ENCODE measurements at regions not wholly inside any gene's neighbourhood (a gene's known extent, or its start where the extent isn't known, plus 50 kb on each side); places are given as distances from the start of the nearest gene placed in this dataset.
"Not testable (repeated sequence)": the region's sequence is repeated elsewhere in the genome, so short reads cannot be mapped to it uniquely, and the experiment has no call there.

GRCh38 chr22:11057955-11058547 lies 4469.9 kb upstream of the OR11H1 start:
- H3K27ac ChIP-seq (ENCODE audit: low read length); H3K4me1 ChIP-seq (ENCODE audit: control insufficient read depth, low read depth, low read length); H3K36me3 ChIP-seq (ENCODE audit: control insufficient read depth, low read depth, low read length); H3K4me3 ChIP-seq (ENCODE audit: low read length); H3K27me3 ChIP-seq (ENCODE audit: control insufficient read depth, insufficient read depth, low read length); H3K9ac ChIP-seq (ENCODE audit: low read length): not testable (repeated sequence)
- H3K9me3 ChIP-seq (ENCODE audit: control insufficient read depth, low read depth, low read length): peaks cover 69% of the 10 kb centered on the region

GRCh38 chr22:11059129-11059528 lies 4468.9 kb upstream of the OR11H1 start:
- peaks cover 70% of the 10 kb centered on the region for H3K9me3 ChIP-seq (ENCODE audit: control insufficient read depth, low read depth, low read length)
- not testable (repeated sequence) for H3K27me3 ChIP-seq (ENCODE audit: control insufficient read depth, insufficient read depth, low read length); H3K4me3 ChIP-seq (ENCODE audit: low read length); H3K4me1 ChIP-seq (ENCODE audit: control insufficient read depth, low read depth, low read length); H3K9ac ChIP-seq (ENCODE audit: low read length); H3K27ac ChIP-seq (ENCODE audit: low read length); H3K36me3 ChIP-seq (ENCODE audit: control insufficient read depth, low read depth, low read length)

GRCh38 chr22:11060797-11061196 lies 4467.2 kb upstream of the OR11H1 start:
- peaks cover 66% of the 10 kb centered on the region for H3K9me3 ChIP-seq (ENCODE audit: control insufficient read depth, low read depth, low read length)
- not testable (repeated sequence) for H3K9ac ChIP-seq (ENCODE audit: low read length); H3K4me3 ChIP-seq (ENCODE audit: low read length); H3K36me3 ChIP-seq (ENCODE audit: control insufficient read depth, low read depth, low read length); H3K27me3 ChIP-seq (ENCODE audit: control insufficient read depth, insufficient read depth, low read length); H3K27ac ChIP-seq (ENCODE audit: low read length); H3K4me1 ChIP-seq (ENCODE audit: control insufficient read depth, low read depth, low read length)

GRCh38 chr22:11062534-11062933 lies 4465.5 kb upstream of the OR11H1 start:
- not testable (repeated sequence) for H3K27ac ChIP-seq (ENCODE audit: low read length); H3K9ac ChIP-seq (ENCODE audit: low read length); H3K4me1 ChIP-seq (ENCODE audit: control insufficient read depth, low read depth, low read length); H3K27me3 ChIP-seq (ENCODE audit: control insufficient read depth, insufficient read depth, low read length); H3K36me3 ChIP-seq (ENCODE audit: control insufficient read depth, low read depth, low read length); H3K4me3 ChIP-seq (ENCODE audit: low read length)
- peaks cover 68% of the 10 kb centered on the region for H3K9me3 ChIP-seq (ENCODE audit: control insufficient read depth, low read depth, low read length)

- not testable (repeated sequence) for H3K27ac ChIP-seq (ENCODE audit: low read length); H3K36me3 ChIP-seq (ENCODE audit: control insufficient read depth, low read depth, low read length); H3K27me3 ChIP-seq (ENCODE audit: control insufficient read depth, insufficient read depth, low read length); H3K4me3 ChIP-seq (ENCODE audit: low read length); H3K9ac ChIP-seq (ENCODE audit: low read length); H3K4me1 ChIP-seq (ENCODE audit: control insufficient read depth, low read depth, low read length)
- peaks cover 70% of the 10 kb centered on the region for H3K9me3 ChIP-seq (ENCODE audit: control insufficient read depth, low read depth, low read length)
Measured at GRCh38 chr22:11063022-11063685, 4464.8 kb upstream of the OR11H1 start.

- H3K4me1 ChIP-seq (ENCODE audit: control insufficient read depth, low read depth, low read length); H3K4me3 ChIP-seq (ENCODE audit: low read length); H3K27me3 ChIP-seq (ENCODE audit: control insufficient read depth, insufficient read depth, low read length); H3K9ac ChIP-seq (ENCODE audit: low read length); H3K27ac ChIP-seq (ENCODE audit: low read length); H3K36me3 ChIP-seq (ENCODE audit: control insufficient read depth, low read depth, low read length): not testable (repeated sequence)
- peaks cover 67% of the 10 kb centered on the region for H3K9me3 ChIP-seq (ENCODE audit: control insufficient read depth, low read depth, low read length)
Measured at GRCh38 chr22:11065210-11065609, 4462.8 kb upstream of the OR11H1 start.

- H3K9ac ChIP-seq (ENCODE audit: low read length); H3K4me3 ChIP-seq (ENCODE audit: low read length); H3K4me1 ChIP-seq (ENCODE audit: control insufficient read depth, low read depth, low read length); H3K36me3 ChIP-seq (ENCODE audit: control insufficient read depth, low read depth, low read length); H3K27me3 ChIP-seq (ENCODE audit: control insufficient read depth, insufficient read depth, low read length); H3K27ac ChIP-seq (ENCODE audit: low read length): not testable (repeated sequence)
- peaks cover 60% of the 10 kb centered on the region for H3K9me3 ChIP-seq (ENCODE audit: control insufficient read depth, low read depth, low read length)
Measured at GRCh38 chr22:11065876-11066457, 4462.0 kb upstream of the OR11H1 start.

- no peaks in the 10 kb centered on the region for H3K4me1 ChIP-seq (ENCODE audit: control insufficient read depth, low read depth, low read length)
- H3K27me3 ChIP-seq (ENCODE audit: control insufficient read depth, insufficient read depth, low read length): no peaks in the 10 kb centered on the region
- no peak overlapping the region for H3K9ac ChIP-seq (ENCODE audit: low read length)
- peaks cover 56% of the 10 kb centered on the region for H3K9me3 ChIP-seq (ENCODE audit: control insufficient read depth, low read depth, low read length)
- no peak overlapping the region for H3K27ac ChIP-seq (ENCODE audit: low read length)
- no peak overlapping the region for H3K4me3 ChIP-seq (ENCODE audit: low read length)
- no peaks in the 10 kb centered on the region for H3K36me3 ChIP-seq (ENCODE audit: control insufficient read depth, low read depth, low read length)
Measured at GRCh38 chr22:11066458-11067285, 4461.3 kb upstream of the OR11H1 start.

- H3K27me3 ChIP-seq (ENCODE audit: control insufficient read depth, insufficient read depth, low read length); H3K4me1 ChIP-seq (ENCODE audit: control insufficient read depth, low read depth, low read length); H3K36me3 ChIP-seq (ENCODE audit: control insufficient read depth, low read depth, low read length); H3K4me3 ChIP-seq (ENCODE audit: low read length); H3K9ac ChIP-seq (ENCODE audit: low read length); H3K27ac ChIP-seq (ENCODE audit: low read length): not testable (repeated sequence)
- H3K9me3 ChIP-seq (ENCODE audit: control insufficient read depth, low read depth, low read length): peaks cover 50% of the 10 kb centered on the region
Measured at GRCh38 chr22:11067286-11067871, 4460.6 kb upstream of the OR11H1 start.

GRCh38 chr22:11067937-11068336 lies 4460.1 kb upstream of the OR11H1 start:
- not testable (repeated sequence) for H3K9ac ChIP-seq (ENCODE audit: low read length); H3K27me3 ChIP-seq (ENCODE audit: control insufficient read depth, insufficient read depth, low read length); H3K36me3 ChIP-seq (ENCODE audit: control insufficient read depth, low read depth, low read length); H3K4me3 ChIP-seq (ENCODE audit: low read length); H3K4me1 ChIP-seq (ENCODE audit: control insufficient read depth, low read depth, low read length); H3K27ac ChIP-seq (ENCODE audit: low read length)
- H3K9me3 ChIP-seq (ENCODE audit: control insufficient read depth, low read depth, low read length): peaks cover 45% of the 10 kb centered on the region

GRCh38 chr22:11068406-11068805 lies 4459.6 kb upstream of the OR11H1 start:
- H3K4me3 ChIP-seq (ENCODE audit: low read length); H3K27me3 ChIP-seq (ENCODE audit: control insufficient read depth, insufficient read depth, low read length); H3K27ac ChIP-seq (ENCODE audit: low read length); H3K4me1 ChIP-seq (ENCODE audit: control insufficient read depth, low read depth, low read length); H3K36me3 ChIP-seq (ENCODE audit: control insufficient read depth, low read depth, low read length); H3K9ac ChIP-seq (ENCODE audit: low read length): not testable (repeated sequence)
- peaks cover 40% of the 10 kb centered on the region for H3K9me3 ChIP-seq (ENCODE audit: control insufficient read depth, low read depth, low read length)
